ENCODE measurements at regions not wholly inside any gene's neighbourhood (a gene's known extent, or its start where the extent isn't known, plus 50 kb on each side); places are given as distances from the start of the nearest gene placed in this dataset.

DNA sequence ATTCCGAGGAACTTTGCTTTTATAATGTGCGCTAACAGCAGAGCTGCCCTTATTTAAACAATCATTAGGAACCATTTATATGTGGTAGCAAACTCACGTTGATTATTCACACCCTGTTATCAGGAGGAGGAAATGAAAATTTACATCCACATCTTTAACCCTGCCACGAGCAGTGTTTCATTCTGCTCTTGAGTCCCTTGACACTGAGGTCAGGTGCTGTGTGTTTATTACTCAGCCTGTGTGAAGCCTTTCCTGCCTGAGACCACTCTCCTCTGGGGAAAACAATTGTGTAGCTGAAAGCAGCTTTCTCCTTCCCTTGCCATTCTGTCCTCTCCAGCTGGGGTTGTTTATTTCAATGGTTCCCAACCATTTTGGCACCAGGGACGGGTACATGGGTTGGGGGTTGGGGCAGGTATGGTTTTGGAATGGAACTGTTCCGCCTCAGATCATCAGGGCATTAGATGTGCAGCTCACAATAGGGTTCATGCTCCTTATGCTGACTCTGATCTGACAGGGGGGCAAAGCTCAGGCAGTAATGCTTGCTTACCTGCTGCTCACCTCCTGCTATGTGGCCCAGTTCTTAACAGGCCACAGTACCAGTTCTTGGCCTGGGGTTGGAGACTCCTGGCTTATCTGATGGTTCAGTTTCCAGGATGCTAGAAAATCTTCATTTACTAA, 651.1 kb downstream of the TDRD15 start:
- TF ChIP-seq, protein P1, sequence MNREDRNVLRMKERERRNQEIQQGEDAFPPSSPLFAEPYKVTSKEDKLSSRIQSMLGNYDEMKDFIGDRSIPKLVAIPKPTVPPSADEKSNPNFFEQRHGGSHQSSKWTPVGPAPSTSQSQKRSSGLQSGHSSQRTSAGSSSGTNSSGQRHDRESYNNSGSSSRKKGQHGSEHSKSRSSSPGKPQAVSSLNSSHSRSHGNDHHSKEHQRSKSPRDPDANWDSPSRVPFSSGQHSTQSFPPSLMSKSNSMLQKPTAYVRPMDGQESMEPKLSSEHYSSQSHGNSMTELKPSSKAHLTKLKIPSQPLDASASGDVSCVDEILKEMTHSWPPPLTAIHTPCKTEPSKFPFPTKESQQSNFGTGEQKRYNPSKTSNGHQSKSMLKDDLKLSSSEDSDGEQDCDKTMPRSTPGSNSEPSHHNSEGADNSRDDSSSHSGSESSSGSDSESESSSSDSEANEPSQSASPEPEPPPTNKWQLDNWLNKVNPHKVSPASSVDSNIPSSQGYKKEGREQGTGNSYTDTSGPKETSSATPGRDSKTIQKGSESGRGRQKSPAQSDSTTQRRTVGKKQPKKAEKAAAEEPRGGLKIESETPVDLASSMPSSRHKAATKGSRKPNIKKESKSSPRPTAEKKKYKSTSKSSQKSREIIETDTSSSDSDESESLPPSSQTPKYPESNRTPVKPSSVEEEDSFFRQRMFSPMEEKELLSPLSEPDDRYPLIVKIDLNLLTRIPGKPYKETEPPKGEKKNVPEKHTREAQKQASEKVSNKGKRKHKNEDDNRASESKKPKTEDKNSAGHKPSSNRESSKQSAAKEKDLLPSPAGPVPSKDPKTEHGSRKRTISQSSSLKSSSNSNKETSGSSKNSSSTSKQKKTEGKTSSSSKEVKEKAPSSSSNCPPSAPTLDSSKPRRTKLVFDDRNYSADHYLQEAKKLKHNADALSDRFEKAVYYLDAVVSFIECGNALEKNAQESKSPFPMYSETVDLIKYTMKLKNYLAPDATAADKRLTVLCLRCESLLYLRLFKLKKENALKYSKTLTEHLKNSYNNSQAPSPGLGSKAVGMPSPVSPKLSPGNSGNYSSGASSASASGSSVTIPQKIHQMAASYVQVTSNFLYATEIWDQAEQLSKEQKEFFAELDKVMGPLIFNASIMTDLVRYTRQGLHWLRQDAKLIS (CRISPR knock-in tag; IDR thresholded peaks at IDR 0.05; ENCODE audit: borderline replicate concordance), result no peak
- TF ChIP-seq, protein P2, sequence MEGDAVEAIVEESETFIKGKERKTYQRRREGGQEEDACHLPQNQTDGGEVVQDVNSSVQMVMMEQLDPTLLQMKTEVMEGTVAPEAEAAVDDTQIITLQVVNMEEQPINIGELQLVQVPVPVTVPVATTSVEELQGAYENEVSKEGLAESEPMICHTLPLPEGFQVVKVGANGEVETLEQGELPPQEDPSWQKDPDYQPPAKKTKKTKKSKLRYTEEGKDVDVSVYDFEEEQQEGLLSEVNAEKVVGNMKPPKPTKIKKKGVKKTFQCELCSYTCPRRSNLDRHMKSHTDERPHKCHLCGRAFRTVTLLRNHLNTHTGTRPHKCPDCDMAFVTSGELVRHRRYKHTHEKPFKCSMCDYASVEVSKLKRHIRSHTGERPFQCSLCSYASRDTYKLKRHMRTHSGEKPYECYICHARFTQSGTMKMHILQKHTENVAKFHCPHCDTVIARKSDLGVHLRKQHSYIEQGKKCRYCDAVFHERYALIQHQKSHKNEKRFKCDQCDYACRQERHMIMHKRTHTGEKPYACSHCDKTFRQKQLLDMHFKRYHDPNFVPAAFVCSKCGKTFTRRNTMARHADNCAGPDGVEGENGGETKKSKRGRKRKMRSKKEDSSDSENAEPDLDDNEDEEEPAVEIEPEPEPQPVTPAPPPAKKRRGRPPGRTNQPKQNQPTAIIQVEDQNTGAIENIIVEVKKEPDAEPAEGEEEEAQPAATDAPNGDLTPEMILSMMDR (IDR thresholded peaks at IDR 0.05), result no peak
- TF ChIP-seq, protein P3, sequence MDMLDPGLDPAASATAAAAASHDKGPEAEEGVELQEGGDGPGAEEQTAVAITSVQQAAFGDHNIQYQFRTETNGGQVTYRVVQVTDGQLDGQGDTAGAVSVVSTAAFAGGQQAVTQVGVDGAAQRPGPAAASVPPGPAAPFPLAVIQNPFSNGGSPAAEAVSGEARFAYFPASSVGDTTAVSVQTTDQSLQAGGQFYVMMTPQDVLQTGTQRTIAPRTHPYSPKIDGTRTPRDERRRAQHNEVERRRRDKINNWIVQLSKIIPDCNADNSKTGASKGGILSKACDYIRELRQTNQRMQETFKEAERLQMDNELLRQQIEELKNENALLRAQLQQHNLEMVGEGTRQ (CRISPR knock-in tag; IDR thresholded peaks at IDR 0.05), result no peak
- TF ChIP-seq MYBL2 (CRISPR knock-in tag; IDR thresholded peaks at IDR 0.05), result no peak
- TF ChIP-seq, protein P4, sequence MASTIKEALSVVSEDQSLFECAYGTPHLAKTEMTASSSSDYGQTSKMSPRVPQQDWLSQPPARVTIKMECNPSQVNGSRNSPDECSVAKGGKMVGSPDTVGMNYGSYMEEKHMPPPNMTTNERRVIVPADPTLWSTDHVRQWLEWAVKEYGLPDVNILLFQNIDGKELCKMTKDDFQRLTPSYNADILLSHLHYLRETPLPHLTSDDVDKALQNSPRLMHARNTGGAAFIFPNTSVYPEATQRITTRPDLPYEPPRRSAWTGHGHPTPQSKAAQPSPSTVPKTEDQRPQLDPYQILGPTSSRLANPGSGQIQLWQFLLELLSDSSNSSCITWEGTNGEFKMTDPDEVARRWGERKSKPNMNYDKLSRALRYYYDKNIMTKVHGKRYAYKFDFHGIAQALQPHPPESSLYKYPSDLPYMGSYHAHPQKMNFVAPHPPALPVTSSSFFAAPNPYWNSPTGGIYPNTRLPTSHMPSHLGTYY (CRISPR knock-in tag; IDR thresholded peaks at IDR 0.05), result no peak

All from WTC11 (cell line).